ENCODE measurements at regions not wholly inside any gene's neighbourhood (a gene's known extent, or its start where the extent isn't known, plus 50 kb on each side); places are given as distances from the start of the nearest gene placed in this dataset.

DNA sequence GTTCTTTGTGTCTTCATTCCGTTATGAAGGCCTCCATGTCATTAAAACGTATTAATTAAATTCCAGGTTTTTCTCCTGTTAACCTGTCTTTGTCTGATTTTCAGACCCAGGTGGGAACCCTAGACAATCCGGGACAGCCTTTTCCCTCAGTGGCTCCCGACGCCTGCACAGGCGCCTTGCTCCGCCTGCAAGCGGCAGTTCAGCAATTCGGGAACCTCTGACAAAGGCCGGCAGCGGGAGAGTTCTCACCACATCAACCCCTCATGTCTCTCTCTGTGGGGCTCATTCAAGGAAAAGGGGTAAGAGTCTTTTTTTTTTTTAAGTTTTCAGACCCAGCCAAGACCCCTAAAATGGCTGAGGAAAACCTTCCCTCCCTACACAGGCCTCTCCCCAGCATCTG is 259.8 kb upstream of the SALL3 start:
- Histone ChIP-seq H3K9ac (ENCODE audit: low read length) (no peak overlapping the region), H3K9me3 (ENCODE audit: low read length) (no peaks in the 10 kb centered on the region), H3K27ac (ENCODE audit: low read length) (no peak overlapping the region), H3K27me3 (ENCODE audit: insufficient read depth, low read depth, low read length) (no peaks in the 10 kb centered on the region), H3K4me3 (ENCODE audit: low read length) (no peak overlapping the region), H2AFZ (ENCODE audit: low read depth, low read length) (no peak overlapping the region), H3K9me2 (ENCODE audit: insufficient read depth, low read length) (no peaks in the 10 kb centered on the region), H3K79me2 (replicated peaks; ENCODE audit: insufficient read depth, low read length) (no peaks in the 10 kb centered on the region), H3F3A (ENCODE audit: insufficient read depth, low read length, poor library complexity, severe bottlenecking) (no peaks in the 10 kb centered on the region), H3K36me3 (ENCODE audit: insufficient read depth, low read length) (no peaks in the 10 kb centered on the region), H4K20me1 (ENCODE audit: insufficient read depth) (no peaks in the 10 kb centered on the region), H3K4me2 (ENCODE audit: low read length) (no peak overlapping the region)
- no peak for TF ChIP-seq RAD21 (conservative IDR thresholded peaks at IDR 0.05)
- no peak for TF ChIP-seq MXI1 (conservative IDR thresholded peaks at IDR 0.05; ENCODE audit: poor library complexity, severe bottlenecking)
- no peak for TF ChIP-seq TAF1 (IDR thresholded peaks at IDR 0.05; ENCODE audit: low read depth)
- TF ChIP-seq, protein P1, sequence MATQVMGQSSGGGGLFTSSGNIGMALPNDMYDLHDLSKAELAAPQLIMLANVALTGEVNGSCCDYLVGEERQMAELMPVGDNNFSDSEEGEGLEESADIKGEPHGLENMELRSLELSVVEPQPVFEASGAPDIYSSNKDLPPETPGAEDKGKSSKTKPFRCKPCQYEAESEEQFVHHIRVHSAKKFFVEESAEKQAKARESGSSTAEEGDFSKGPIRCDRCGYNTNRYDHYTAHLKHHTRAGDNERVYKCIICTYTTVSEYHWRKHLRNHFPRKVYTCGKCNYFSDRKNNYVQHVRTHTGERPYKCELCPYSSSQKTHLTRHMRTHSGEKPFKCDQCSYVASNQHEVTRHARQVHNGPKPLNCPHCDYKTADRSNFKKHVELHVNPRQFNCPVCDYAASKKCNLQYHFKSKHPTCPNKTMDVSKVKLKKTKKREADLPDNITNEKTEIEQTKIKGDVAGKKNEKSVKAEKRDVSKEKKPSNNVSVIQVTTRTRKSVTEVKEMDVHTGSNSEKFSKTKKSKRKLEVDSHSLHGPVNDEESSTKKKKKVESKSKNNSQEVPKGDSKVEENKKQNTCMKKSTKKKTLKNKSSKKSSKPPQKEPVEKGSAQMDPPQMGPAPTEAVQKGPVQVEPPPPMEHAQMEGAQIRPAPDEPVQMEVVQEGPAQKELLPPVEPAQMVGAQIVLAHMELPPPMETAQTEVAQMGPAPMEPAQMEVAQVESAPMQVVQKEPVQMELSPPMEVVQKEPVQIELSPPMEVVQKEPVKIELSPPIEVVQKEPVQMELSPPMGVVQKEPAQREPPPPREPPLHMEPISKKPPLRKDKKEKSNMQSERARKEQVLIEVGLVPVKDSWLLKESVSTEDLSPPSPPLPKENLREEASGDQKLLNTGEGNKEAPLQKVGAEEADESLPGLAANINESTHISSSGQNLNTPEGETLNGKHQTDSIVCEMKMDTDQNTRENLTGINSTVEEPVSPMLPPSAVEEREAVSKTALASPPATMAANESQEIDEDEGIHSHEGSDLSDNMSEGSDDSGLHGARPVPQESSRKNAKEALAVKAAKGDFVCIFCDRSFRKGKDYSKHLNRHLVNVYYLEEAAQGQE (IDR thresholded peaks at IDR 0.05; ENCODE audit: borderline replicate concordance), result no peak
- no peak for TF ChIP-seq SMC3 (conservative IDR thresholded peaks at IDR 0.05; ENCODE audit: poor library complexity)
- no peak for TF ChIP-seq EZH2 (IDR thresholded peaks at IDR 0.05; ENCODE audit: borderline replicate concordance, insufficient read depth, low read length, poor library complexity, severe bottlenecking)
- TF ChIP-seq EP300 (conservative IDR thresholded peaks at IDR 0.05; ENCODE audit: poor library complexity, severe bottlenecking), result no peak
- no peak for TF ChIP-seq CTCF (IDR thresholded peaks at IDR 0.05; ENCODE audit: poor library complexity, severe bottlenecking)
- TF ChIP-seq POLR2AphosphoS5 (IDR thresholded peaks at IDR 0.05), result no peak

- H3K9ac ChIP-seq (ENCODE audit: low read length), result no peak overlapping the region
- no peak overlapping the region for H3K27ac ChIP-seq (ENCODE audit: low read length)
- TF ChIP-seq EP300 (conservative IDR thresholded peaks at IDR 0.05; ENCODE audit: poor library complexity, severe bottlenecking), result no peak
- no peak for TF ChIP-seq SMC3 (conservative IDR thresholded peaks at IDR 0.05; ENCODE audit: poor library complexity)
- no peak for TF ChIP-seq CTCF (IDR thresholded peaks at IDR 0.05; ENCODE audit: poor library complexity, severe bottlenecking)
- no peak for TF ChIP-seq TAF1 (IDR thresholded peaks at IDR 0.05; ENCODE audit: low read depth)
- TF ChIP-seq, protein P1 (IDR thresholded peaks at IDR 0.05; ENCODE audit: borderline replicate concordance), result no peak
- no peak for TF ChIP-seq EZH2 (IDR thresholded peaks at IDR 0.05; ENCODE audit: borderline replicate concordance, insufficient read depth, low read length, poor library complexity, severe bottlenecking)
- TF ChIP-seq RAD21 (conservative IDR thresholded peaks at IDR 0.05), result no peak
- TF ChIP-seq MXI1 (conservative IDR thresholded peaks at IDR 0.05; ENCODE audit: poor library complexity, severe bottlenecking), result no peak
- no peaks in the 10 kb centered on the region for H3K9me2 ChIP-seq (ENCODE audit: insufficient read depth, low read length)
- H3K9me3 ChIP-seq (ENCODE audit: low read length), result no peaks in the 10 kb centered on the region
- no peaks in the 10 kb centered on the region for H3K79me2 ChIP-seq (replicated peaks; ENCODE audit: insufficient read depth, low read length)
- H3F3A ChIP-seq (ENCODE audit: insufficient read depth, low read length, poor library complexity, severe bottlenecking), result no peaks in the 10 kb centered on the region
- no peak overlapping the region for H3K4me2 ChIP-seq (ENCODE audit: low read length)
- H3K4me3 ChIP-seq (ENCODE audit: low read length), result no peak overlapping the region
- H3K36me3 ChIP-seq (ENCODE audit: insufficient read depth, low read length), result no peaks in the 10 kb centered on the region
- no peaks in the 10 kb centered on the region for H3K27me3 ChIP-seq (ENCODE audit: insufficient read depth, low read depth, low read length)
- H2AFZ ChIP-seq (ENCODE audit: low read depth, low read length), result no peak overlapping the region
- H4K20me1 ChIP-seq (ENCODE audit: insufficient read depth), result no peaks in the 10 kb centered on the region
Measured at GRCh38 chr18:78720456-78721237, 259.0 kb upstream of the SALL3 start.
